ENCODE measurements at regions not wholly inside any gene's neighbourhood (a gene's known extent, or its start where the extent isn't known, plus 50 kb on each side); places are given as distances from the start of the nearest gene placed in this dataset.
"Not testable (repeated sequence)": the region's sequence is repeated elsewhere in the genome, so short reads cannot be mapped to it uniquely, and the experiment has no call there.

DNA sequence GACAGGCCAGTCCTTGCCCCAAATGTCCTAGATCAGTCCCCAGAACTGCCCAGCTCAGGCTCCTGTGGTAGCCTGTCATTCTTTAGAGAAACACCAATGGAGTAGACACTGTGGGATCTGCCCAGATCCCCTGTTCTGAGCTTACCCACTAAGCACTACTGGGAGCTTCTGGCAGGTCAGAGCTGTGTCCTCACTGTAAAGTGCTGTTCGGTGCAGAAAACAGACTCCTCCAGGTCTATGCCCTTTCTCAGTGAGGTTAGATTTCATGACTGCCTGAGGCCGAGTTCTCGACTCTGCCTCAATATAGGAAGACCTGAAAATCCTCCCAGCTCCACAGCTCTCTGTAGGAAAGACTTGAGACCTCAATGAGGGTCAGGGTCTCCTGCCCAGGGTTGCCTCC, 67.5 kb upstream of the IGLL5 start:
- DNase-seq (ENCODE audit: low spot score), result no peak
- TF ChIP-seq, protein P1, sequence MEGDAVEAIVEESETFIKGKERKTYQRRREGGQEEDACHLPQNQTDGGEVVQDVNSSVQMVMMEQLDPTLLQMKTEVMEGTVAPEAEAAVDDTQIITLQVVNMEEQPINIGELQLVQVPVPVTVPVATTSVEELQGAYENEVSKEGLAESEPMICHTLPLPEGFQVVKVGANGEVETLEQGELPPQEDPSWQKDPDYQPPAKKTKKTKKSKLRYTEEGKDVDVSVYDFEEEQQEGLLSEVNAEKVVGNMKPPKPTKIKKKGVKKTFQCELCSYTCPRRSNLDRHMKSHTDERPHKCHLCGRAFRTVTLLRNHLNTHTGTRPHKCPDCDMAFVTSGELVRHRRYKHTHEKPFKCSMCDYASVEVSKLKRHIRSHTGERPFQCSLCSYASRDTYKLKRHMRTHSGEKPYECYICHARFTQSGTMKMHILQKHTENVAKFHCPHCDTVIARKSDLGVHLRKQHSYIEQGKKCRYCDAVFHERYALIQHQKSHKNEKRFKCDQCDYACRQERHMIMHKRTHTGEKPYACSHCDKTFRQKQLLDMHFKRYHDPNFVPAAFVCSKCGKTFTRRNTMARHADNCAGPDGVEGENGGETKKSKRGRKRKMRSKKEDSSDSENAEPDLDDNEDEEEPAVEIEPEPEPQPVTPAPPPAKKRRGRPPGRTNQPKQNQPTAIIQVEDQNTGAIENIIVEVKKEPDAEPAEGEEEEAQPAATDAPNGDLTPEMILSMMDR (IDR thresholded peaks at IDR 0.05), result no peak
- Histone ChIP-seq H3K4me3 (no peak overlapping the region), H3K27ac (no peak overlapping the region)

DNA sequence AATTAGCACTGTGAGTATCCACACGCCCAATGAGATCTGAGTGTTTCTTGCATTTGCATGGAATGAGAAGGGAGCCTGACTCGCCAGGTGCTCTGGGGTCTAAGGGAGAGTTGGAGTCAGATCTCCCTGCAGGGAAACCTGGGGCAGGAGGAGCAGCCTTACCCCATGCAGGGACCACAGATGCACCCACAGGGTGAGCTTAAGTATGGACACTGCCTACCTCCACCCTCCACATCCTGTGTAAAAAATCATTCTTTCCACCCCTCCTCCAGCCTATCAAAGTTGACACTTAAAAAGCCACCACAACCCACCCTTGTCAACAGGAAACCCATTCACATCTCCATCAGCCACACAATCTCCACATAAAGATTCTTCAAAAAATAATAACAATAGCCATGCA, 67.0 kb upstream of the IGLL5 start:
- Histone ChIP-seq H3K4me3 (no peak overlapping the region), H3K27ac (no peak overlapping the region)
- TF ChIP-seq, protein P1 (IDR thresholded peaks at IDR 0.05), result no peak
- no peak for DNase-seq (ENCODE audit: low spot score)

DNA sequence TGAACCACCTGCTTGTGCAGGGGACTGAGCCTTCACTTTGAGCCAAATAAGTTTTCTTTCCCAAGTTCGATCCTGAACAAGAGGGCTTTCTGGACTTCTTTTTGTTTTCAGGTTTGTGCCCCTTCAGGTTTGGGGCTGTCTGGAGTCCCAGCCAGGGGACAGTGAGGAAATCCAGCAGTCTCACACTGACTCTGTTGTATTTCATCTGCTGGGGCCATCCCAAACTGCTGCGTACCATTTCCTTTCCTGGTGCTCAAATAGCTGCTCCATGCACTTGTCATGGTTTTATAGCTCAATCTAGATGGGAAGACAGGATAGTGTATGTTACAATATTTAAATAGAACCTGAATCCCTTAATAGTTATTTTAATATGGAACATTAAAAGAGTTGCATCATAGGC, 66.3 kb upstream of the IGLL5 start:
- no peak overlapping the region for H3K27ac ChIP-seq
- DNase-seq (ENCODE audit: low spot score), result no peak
- TF ChIP-seq, protein P1 (IDR thresholded peaks at IDR 0.05), result no peak
- H3K4me3 ChIP-seq, result no peak overlapping the region

DNA sequence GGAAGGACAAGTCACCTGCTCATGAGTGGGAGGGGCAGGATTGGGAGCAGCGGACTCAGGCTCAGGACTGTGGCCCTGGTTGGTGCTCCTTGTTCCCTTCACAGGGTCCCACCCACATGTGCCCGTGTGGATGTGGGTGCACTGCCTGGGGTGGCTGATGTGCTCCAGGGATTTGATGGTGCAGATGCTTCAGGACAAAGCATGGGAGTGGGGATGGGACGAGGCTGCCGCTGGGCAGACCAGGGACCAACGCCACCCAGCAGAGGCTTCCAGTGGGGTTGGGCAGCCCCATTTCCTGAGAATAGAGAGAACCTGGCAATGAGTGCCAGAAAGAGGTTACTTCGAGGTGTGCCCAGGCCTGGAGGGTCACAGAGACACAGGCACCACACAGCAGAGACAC, 65.5 kb upstream of the IGLL5 start:
- TF ChIP-seq, protein P1 (IDR thresholded peaks at IDR 0.05), result no peak
- Histone ChIP-seq H3K4me3 (no peak overlapping the region), H3K27ac (no peak overlapping the region)
- no peak for DNase-seq (ENCODE audit: low spot score)

DNA sequence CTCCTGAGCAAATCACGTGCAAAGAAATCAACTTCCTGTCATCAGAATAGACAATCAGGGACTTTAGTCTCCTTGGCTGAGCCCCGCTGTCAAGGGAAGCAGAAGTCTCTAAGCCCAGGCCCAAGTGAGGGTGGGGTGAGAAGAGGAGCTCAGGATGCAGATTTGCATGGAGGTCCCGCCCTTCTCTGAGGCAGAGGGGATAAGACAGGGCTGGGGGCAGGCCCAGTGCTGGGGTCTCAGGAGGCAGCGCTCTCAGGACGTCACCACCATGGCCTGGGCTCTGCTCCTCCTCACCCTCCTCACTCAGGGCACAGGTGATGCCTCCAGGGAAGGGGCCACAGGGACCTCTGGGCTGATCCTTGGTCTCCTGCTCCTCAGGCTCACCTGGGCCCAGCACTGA, 65.1 kb upstream of the IGLL5 start:
- H3K4me3 ChIP-seq; DNase-seq (ENCODE audit: low spot score); H3K27ac ChIP-seq: not testable (repeated sequence)

DNA sequence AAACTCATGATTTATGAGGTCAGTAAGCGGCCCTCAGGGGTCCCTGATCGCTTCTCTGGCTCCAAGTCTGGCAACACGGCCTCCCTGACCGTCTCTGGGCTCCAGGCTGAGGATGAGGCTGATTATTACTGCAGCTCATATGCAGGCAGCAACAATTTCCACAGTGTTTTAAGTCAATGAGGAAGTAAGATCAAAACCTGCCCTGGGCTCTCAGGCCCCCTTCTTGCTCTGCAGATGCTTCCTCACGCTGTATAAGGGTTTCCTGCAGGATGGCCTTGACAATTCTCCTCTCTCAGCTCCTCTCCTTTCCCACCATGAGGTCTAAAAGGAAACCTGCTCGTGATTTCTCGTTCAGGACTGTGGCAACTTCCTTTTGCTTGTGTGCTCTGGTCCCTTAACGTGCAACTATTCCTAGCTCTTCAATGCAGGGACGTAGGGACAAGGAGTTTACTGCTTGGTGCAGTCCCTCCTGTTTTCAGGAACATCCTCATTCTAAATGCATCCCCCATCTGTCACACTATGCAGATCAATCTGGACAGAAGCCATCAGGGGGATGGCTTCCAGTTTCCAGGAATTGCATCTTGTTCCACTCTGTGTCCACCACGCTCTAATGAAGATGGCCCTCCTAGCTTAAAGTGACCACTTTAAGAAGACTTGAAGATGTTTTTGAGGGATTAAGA, 64.3 kb upstream of the IGLL5 start:
- TF ChIP-seq, protein P1 (IDR thresholded peaks at IDR 0.05), result no peak
- Histone ChIP-seq H3K4me3 (no peak overlapping the region), H3K27ac (no peak overlapping the region)
- DNase-seq (ENCODE audit: low spot score), result no peak

DNA sequence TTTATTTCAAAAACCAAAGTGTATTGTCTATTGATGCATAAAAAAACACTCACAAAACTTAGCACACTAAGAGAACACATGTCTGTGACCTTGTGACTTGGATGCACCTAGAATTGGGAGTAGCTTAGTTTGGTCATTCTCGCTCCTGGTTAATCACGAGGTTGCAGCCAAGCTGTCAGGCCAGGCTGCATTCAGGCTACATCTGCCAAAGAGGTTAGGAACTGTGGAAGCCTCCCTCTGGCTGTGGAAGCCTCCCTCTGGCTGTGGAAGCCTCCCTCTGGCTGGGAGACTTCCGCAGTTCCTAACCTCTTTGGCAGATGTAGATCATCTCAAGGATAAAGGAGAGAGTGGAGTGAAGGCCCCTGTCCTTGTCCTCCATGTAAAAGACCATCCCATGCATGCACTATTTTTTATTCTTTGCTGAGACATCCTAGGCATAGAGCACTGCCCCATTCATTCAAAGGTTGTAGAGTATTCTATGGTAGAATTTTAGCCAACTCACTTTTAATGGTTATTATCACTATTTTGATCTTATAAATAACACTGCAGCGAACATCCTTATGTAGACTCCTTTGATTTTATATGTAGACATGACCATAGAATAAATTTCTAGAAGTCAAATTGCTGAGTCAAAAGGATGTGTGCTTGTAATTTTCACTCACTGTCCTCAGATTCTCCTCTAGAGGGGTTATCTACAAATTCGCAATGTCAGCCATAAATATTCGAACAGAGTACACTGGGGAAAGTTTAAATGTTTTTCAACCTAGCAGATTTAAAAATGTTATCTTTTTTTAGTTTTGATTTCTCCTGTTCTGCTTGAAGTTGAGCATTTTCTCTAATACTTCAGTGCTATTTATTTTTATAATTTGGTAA, 63.0 kb upstream of the IGLL5 start:
- TF ChIP-seq, protein P1 (IDR thresholded peaks at IDR 0.05), result no peak
- no peak overlapping the region for H3K4me3 ChIP-seq
- no peak overlapping the region for H3K27ac ChIP-seq
- no peak for DNase-seq (ENCODE audit: low spot score)

All from coronary artery (tissue), 2 donors.